GM13977 (cell line): ENCODE measurements at regions not wholly inside any gene's neighbourhood (a gene's known extent, or its start where the extent isn't known, plus 50 kb on each side); places are given as distances from the start of the nearest gene placed in this dataset.
"Not testable (repeated sequence)": the region's sequence is repeated elsewhere in the genome, so short reads cannot be mapped to it uniquely, and the experiment has no call there.

Experiments
- DNase-seq: peaks from one replicate; pipeline ENCODE4 v3.0.0; 2012; ENCODE audit warnings: low spot score
- in situ Hi-C: fragments of 300-500 bp; cut with MboI; formaldehyde crosslinking; loops from one replicate; pipeline ENCODE4 v1.12.0; 2022; ENCODE audit warnings: low sequenced_read_pairs, low pct_unique_long_range_greater_than_20kb, mixed read lengths, inconsistent platforms; ENCODE audit not compliant: unreplicated experiment
- TF ChIP-seq, protein P1 (sequence below): IDR thresholded peaks from 2 replicates; pipeline ENCODE4 v1.5.1; 2012; ENCODE audit warnings: mild to moderate bottlenecking, control low read depth; ENCODE audit not compliant: insufficient read depth; ENCODE audit errors: extremely low read depth, missing control alignments

GRCh38 chr7:113548137-113548536, 370.7 kb downstream of the PPP1R3A start:
- TF ChIP-seq, protein P1, sequence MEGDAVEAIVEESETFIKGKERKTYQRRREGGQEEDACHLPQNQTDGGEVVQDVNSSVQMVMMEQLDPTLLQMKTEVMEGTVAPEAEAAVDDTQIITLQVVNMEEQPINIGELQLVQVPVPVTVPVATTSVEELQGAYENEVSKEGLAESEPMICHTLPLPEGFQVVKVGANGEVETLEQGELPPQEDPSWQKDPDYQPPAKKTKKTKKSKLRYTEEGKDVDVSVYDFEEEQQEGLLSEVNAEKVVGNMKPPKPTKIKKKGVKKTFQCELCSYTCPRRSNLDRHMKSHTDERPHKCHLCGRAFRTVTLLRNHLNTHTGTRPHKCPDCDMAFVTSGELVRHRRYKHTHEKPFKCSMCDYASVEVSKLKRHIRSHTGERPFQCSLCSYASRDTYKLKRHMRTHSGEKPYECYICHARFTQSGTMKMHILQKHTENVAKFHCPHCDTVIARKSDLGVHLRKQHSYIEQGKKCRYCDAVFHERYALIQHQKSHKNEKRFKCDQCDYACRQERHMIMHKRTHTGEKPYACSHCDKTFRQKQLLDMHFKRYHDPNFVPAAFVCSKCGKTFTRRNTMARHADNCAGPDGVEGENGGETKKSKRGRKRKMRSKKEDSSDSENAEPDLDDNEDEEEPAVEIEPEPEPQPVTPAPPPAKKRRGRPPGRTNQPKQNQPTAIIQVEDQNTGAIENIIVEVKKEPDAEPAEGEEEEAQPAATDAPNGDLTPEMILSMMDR, result no peak
- in situ Hi-C loops, result no loop called here
- no peak for DNase-seq

- no peak for DNase-seq
These were observed 397.3 kb downstream of the PPP1R3A start for GRCh38 chr7:113521468-113521867.

DNA sequence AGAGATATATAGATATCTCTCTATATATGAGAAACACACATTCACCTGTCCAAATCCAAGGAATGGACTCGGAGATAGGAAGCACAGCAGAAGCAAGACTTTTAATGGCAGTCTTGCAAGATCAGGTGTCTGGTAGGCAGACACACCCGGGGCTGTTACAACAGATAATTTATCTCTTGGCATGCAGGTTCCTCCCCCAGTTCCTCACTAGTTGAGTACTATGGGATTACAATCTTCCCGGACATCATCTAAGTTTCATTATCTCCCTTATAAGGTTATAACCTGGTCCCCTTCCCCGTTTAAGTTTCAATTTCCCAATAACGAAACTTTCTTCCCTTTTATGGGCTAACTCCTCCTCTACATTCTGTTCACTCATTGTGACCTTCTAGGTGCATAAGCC, 399.3 kb downstream of the PPP1R3A start:
- in situ Hi-C loops, result no loop called here
- DNase-seq, result no peak
- TF ChIP-seq, protein P1, result no peak

More at GRCh38 chr7:113521468-113521867, 397.3 kb downstream of the PPP1R3A start:
- TF ChIP-seq, protein P1, result no peak
- in situ Hi-C loops, result no loop called here

DNA sequence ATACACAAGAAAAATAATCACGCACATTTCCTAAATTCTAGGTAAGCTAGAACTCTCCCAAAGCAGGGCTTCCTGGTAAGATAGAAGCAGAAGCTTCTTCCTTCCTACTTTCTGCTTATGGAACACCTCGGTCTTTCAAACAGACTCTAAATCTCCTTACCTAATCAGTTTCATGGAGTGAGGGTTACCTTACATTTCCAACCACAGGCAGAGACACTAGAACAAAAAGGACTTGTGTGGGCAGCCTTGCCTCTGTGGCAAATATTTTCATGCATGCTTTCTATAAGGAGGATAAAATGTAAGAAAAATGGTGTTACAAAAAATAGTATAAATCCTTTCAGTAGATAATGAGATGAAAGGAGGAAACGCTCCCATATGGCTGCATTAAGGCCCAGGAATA, 386.3 kb upstream of the SMIM30 start:
- in situ Hi-C loops, result no loop called here
- TF ChIP-seq, protein P1, result no peak
- no peak for DNase-seq

- no peak for DNase-seq
- in situ Hi-C loops, result no loop called here
- TF ChIP-seq, protein P1, result no peak
These were observed 385.8 kb upstream of the SMIM30 start for GRCh38 chr7:113504142-113504541.

DNA sequence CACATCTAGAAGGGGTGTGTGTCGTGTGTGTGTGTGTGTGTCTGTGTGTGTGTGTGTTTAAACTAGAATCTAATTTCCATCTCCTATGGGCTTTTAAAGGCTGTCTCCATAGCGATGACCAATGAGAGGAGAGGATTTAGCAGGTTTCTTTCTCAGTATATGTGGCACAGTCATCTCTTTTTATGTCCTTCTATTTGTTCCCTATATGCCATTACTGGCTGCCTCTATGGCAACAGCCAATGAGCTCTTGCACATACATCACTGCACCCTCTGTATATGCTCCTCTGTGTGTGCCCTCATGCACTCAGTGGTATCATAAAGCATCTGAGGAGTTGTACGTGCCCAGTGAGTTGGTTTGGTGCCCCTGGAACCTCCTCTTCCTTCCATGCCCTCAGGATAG, 378.2 kb upstream of the SMIM30 start:
- in situ Hi-C loops, DNase-seq: not testable (repeated sequence)

- DNase-seq, in situ Hi-C loops: not testable (repeated sequence)
These were observed 376.6 kb upstream of the SMIM30 start for GRCh38 chr7:113494797-113495566.

- in situ Hi-C loops, result no loop called here
- TF ChIP-seq, protein P1, result no peak
These were observed 373.0 kb upstream of the SMIM30 start for GRCh38 chr7:113491305-113491704.

More at GRCh38 chr7:113491305-113491704, 373.0 kb upstream of the SMIM30 start:
- DNase-seq, result no peak
